ACHN (cell line): ENCODE measurements at regions not wholly inside any gene's neighbourhood (a gene's known extent, or its start where the extent isn't known, plus 50 kb on each side); places are given as distances from the start of the nearest gene placed in this dataset.
"Not testable (repeated sequence)": the region's sequence is repeated elsewhere in the genome, so short reads cannot be mapped to it uniquely, and the experiment has no call there.

Experiments used
- DNase-seq: peaks from one replicate; pipeline ENCODE4 v3.0.0-alpha.2; 2015
- in situ Hi-C: cut with HindIII; loops from 2 replicates; pipeline ENCODE4 v1.10.0; 2017; ENCODE audit warnings: low sequenced_read_pairs, low pct_ligation_motif_present, low pct_unique_long_range_greater_than_20kb

DNA sequence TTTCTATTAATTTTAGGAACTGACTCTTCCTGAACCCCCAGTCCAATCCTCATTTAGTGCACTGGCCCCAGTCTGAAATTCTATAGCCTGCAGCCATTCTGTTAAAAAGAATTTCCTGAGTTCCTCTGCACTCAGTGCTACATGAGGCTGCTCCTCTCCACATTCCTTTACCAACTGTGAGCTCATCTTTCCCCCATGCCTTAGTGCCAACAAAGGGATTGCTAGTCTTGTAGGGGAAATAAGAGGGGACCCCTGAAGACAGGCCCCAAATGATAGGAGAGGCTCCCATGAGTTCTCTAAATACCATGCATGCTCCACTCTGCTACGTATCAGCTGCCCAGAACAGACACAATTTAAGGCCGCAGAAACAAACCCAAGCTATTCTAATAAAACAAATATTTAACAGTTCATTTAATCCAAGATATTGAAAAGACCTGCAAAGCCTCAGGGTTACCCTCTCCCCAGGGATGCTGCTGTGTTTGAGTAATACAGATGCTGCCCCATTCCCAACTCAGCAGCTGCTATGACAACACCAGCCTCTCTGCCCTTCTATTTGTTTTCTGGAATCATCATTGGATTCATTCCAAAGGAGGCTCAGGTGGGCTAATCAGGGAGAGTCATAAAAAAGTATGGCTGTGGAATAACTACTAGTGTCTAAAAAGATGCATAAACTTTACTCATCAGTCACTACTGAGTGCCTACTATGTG is 228.5 kb downstream of the TOX3 start:
- no peak for DNase-seq
- in situ Hi-C loops: no loop called here

DNA sequence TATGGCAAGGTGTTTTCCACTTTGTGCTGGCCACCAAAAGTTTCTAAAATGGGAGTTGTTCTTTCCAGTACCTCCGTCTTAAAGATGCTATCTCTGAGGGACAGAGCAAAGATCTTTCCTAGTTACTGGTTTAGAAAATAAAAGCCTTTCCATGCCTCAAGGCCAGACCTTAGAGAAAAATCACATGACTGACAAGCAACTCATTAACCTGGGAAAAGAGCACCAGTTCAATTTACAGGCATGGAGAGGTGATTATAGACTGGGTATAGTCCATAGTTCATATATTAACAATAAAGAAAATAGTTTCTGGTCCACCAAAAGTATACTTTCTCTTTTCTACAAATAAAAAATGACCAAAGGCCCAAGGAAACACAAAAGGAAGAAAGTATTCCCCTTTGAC is 230.7 kb downstream of the TOX3 start:
- in situ Hi-C loops: no loop called here
- DNase-seq: no peak

DNA sequence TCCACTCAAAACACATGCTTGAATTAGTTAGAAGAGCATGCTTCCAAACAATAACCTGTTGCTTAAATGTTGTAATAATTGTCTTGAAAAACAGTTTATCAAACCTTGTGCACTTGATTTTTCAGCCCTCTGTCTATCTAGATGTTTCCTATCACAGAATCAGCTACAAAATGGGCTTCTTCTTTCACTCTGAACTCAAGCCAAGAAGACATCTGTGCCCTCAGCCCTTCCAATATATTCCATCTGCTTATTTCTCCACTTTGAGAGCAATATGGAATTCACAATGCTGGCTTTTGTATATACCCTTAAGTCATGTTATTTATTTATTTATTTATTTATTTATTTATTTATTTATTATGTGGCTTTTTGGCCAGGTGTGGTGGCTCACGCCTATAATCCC is 234.2 kb downstream of the TOX3 start:
- in situ Hi-C loops: no loop called here
- DNase-seq: no peak

DNA sequence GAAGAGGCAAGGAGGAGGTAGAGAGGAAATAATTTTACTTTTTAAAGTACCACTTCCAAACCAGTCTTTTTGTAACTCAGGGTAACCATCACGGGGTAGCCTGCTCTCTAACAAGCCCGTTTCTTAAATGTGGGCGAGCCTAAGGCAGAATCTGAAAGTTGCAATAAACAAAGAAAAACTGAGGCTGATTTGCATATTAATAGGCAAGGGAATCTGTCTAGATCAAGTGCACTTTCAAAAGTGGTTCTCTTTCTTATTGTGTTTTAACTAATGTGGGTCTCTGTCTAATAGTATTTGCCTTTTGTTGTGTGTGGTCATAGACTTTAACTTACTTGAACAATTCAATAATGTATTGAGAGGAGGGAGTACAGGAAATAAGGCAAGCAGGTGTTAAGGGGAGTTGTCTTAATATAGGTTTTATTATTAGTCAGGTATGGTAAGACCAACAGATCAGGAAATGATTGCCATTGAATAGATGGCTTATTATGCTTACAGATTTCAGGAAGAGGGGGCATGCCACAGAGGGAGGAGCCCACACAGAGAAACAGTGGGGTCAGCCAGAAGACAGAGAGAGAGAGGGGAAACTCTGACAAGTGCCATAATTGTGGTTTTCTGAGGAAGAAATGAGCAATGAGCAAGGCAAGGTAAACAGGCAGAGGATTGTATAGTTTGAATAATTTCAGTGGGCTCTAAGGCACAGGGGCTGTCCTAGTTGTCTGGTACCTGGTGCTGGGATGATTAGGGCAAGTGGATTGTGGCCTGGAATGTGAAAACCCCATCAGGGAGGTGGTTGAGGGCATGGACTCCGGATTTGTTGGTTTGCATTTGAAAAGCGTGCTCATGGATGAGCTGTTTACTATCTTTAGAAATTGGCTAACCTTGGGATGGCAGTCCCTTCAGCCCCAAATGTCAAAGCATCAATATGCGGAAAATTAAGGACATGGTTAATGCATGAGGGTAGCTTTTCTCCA is 237.2 kb downstream of the TOX3 start:
- DNase-seq: no peak
- in situ Hi-C loops: no loop called here

DNA sequence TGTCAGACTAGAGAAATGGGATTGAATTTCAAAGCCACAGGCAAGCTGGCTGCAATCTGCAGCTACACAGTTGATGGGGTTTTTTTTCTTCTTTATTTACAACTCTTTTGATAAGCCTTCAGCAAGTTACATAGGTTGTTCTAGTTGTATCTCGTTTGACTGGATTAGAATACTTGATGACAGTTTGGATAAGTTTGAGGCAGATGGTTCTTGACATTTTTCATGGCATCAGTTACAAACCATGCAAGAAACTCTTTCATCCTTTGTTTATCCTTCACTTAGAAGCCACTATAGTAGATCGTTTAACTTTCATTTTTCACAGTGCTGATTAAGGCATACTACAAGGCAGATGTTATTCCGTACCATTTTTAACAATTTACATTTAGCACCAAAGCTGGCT is 238.9 kb downstream of the TOX3 start:
- in situ Hi-C loops: no loop called here
- DNase-seq: no peak

DNA sequence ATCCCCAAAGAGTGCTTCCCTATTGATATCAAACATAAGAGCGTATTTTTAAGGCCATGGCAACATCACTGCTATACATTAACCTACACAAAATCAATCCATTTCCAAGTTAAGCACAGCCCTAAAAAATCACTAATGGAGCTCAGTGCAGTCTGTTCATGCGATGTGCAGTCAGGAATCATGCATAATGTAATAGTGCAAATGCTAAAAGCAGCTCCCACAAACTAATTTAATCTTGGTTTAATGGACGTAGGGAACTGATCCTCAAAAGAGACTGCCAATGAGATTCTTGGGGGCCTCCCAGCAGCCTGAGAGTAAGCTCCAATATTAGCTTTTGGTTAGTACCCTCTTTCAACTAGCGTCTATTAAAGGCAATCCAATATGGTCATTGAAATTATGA is 245.9 kb downstream of the TOX3 start:
- in situ Hi-C loops: no loop called here
- DNase-seq: no peak

DNA sequence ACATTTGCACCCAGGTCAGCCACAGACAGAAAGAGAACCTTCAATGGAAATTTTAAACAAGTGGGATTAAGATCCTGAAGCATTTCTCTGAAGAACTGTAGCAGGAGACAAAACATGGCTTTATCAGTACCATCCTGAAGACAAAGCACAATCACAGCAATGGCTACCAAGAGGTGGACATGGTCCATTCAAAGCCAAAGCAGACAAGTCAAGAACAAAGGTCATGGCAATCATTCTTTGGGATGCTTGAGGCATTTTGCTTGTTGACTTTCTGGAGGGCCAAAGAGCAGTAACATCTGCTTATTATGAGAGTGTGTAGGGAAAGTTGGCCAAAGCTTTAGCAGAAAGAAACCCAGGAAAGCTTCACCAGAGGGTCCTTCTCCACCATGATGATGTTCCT is 248.2 kb downstream of the TOX3 start:
- in situ Hi-C loops: no loop called here
- no peak for DNase-seq

DNA sequence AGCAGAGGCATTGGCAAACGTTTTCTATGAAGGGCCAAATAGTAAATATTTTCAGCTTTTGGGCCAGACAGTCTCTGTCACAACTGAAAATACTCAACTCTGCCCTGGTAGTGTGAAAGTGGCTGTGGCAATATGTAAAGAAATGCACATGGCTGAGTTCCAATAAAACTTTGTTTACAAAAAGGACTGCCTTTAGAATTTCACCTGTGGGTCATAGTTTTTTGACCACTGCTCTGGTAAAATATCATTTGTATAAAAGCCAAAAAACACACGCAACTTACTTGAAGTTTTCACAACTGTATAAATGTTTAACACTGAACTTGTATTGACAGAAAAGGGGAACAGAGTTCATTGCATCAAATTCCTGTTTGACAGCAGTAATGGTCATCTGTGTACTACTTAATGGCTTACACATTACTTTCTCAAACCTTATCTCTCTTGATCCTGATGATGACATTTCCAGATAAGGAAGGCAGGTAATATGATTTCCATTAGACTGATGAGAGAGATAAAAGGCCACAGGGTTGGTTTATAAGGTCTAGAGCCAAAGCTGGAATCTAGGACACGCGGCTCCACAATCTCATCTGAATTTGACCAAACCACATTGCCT is 250.1 kb downstream of the TOX3 start:
- DNase-seq, in situ Hi-C loops: not testable (repeated sequence)

DNA sequence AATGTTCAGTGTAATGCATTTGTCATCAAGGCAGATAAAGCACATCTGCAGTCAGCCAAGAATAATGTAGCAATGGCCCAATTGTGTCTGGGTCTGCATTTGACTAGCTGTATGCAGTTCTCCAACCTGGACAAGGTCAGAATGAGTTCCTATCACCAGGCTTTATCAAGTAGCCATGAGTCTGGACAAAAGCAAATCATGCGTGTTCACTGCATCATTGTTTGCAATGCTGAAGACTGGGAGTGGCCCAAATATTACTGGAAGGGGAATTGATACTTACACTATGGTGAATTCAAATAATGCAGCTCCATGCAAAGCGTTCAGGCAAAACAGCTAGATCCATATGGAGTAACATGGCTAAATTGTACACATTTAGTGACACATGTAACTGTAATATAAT is 250.9 kb downstream of the TOX3 start:
- DNase-seq: no peak
- in situ Hi-C loops: no loop called here

DNA sequence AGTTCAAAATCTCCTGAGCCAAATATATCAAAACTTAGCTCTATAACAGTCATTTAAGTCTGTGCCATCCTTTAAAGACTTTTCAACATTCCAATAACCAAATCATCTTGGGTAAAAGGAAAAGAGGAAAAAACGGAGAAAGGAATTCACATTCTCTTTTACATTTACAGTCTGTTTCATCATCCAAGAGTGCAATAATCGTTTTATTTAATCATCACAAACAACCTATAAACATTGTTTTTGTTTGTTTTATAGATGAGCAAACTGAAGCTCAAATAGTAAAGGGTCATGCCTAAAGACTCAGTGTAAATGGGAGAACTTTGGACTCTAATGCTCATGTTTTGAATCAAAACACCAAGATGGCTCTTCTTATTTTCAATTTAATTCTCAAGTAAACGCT is 252.3 kb downstream of the TOX3 start:
- DNase-seq: no peak
- in situ Hi-C loops: no loop called here

DNA sequence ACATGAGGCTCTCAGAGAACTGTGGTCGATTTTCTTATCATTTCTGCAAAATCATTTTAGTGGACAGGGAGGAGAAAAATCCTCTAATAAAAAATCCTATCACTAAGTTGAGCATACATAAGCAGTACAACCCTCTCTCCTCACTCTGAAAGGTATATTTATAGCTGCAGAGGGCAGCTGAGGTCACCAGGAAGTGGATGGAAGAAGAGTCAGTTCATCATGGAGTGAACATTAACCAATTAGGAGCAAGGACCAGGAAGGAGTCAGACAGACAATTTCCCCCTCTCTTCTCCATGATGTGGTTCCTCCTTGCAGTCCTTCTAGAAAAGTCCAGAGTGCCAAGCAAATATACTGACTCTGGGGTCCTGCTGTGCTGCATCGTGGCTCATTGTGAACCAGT is 253.7 kb downstream of the TOX3 start:
- DNase-seq: no peak
- in situ Hi-C loops: no loop called here

DNA sequence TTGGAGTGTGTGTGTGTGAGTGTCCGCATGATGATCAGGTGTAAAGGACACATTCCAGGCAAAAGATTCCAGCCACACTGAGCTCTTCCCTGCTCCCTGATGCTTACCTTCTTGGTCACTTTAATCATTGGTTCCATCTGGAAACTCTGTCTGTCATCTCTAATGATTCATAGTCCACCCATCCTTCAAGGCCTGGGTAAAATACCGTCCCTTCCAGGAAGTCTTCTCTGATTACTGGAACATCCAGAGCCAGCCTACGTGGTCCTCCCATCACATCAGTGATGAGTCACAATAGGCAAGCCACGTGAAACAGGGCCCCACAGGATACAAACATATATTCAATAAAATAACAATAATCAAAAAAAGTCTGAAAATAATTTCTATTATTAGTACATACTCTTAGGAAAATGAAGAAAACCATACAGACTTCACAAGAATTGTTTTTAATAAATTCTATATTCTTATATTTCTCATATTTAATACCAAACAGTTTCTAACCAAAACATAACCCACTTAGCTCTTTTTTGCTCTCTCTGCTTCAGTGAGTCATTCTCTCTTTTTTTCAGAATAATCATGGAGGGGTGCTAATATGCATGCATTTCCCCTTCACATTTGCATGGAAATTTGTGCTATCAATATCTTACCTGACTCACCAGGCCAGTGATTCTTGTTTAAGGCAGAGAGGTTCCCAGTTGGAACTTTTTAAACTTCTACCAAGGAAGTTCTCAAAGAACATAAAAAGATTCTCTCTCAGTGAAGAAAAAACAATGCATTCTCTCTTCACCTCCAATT is 263.2 kb downstream of the TOX3 start:
- in situ Hi-C loops: no loop called here
- no peak for DNase-seq

DNA sequence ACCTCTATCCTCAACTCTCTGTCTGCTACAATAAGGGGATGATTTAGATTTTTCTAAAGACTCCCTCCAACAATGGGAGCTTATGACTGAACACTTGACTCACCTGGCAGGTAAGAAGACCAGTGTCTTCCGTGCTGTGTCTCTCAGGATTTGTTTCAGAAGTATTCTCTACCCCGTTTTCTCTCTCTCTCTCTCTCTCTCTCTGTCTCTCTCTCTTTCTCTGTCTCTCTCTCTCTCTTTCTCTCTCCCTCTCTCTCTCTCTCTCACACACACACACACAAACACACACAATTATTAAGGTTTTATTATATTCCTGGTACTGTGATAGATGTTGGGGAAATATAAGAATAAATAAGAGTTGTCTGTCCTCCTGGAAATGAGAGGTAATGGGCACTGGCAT is 263.9 kb downstream of the TOX3 start:
- DNase-seq: no peak
- in situ Hi-C loops: no loop called here

DNA sequence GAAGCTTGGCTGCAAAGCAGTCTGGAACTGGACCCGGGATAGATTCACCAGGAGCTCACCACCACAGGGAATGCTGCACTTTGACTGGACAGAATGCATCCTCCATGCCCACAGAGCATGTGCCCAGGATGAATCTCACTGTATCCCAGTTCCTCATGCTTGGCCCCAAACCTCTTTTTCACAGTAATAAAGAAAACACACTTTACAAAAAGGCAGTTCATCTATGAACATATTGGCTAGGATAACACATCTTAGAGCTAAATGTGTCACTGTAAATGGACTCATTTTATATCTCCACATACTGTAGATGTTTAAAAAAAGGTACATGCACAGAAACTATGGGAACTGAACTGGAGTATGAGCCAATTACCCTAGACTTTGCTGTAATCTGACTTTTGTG is 266.9 kb downstream of the TOX3 start:
- in situ Hi-C loops: no loop called here
- DNase-seq: no peak

DNA sequence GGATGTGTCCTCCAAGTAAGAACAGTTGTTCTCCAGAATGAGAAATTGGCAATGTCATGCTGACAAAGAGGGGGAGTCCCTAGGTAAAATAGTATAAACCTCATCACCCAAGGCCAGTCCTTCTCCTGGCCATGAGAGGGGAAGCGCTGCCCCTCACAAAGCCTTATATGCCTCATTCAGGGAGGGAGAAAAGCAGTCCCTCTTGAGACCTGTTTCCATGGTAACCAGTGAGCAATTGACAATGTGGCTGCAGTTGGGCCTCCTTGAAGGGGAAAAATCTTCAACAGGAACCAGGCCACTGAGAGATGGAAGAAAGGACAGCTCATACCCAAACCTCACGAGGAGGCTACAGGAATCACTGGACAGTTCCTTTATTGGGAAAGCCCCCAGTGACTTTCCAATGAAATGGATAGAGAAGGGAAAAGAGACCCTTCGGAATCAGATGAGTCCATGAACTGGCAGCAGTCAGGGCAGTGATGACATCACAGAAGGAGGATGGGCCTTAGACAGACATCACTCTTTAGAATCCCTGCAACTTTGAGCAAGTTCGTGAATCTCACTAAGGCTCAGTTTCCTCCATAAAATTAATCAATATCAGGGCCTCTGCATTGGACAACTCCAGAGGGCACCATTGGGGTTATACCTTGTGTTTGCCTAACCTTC is 275.7 kb downstream of the TOX3 start:
- DNase-seq: no peak
- in situ Hi-C loops: no loop called here

DNA sequence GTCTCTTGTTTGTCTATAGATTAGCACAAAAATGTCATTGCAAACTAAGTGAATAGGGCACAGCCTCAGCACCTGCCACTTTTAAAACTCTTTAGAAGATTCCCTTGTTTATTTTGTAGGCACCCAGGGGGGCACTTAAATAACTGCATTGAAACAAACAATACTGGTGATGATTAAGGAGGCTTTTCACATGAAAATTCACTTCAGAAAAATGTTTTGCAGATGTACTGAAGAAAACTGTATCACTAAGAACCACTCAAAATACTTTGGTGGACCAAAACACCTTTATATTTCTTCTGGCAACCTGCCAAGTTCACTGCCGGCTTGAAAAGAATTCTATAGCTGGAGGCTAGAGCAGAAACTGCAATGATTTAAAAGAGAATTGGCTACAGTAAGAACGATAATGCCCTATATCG is 281.5 kb downstream of the TOX3 start:
- in situ Hi-C loops: no loop called here
- DNase-seq: no peak

DNA sequence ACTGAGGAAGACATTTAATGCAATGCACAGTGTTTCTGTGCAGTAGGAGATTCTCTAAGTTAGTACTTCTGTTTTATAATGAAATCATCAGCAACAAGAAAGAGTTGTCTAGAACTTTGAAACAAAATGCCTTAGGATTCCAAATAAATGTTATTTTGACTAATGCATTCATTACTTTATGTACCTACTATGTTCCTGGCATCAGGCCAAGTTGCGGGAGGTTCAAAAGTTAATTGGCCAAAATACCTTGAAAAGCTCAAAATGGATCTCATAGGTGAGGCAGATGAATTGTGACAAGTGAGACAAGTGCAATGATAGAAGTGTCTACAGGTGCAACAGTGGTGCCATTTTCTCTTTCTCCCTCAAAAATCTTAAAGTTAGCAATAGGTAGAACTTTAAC is 289.4 kb downstream of the TOX3 start:
- in situ Hi-C loops: no loop called here
- no peak for DNase-seq

DNA sequence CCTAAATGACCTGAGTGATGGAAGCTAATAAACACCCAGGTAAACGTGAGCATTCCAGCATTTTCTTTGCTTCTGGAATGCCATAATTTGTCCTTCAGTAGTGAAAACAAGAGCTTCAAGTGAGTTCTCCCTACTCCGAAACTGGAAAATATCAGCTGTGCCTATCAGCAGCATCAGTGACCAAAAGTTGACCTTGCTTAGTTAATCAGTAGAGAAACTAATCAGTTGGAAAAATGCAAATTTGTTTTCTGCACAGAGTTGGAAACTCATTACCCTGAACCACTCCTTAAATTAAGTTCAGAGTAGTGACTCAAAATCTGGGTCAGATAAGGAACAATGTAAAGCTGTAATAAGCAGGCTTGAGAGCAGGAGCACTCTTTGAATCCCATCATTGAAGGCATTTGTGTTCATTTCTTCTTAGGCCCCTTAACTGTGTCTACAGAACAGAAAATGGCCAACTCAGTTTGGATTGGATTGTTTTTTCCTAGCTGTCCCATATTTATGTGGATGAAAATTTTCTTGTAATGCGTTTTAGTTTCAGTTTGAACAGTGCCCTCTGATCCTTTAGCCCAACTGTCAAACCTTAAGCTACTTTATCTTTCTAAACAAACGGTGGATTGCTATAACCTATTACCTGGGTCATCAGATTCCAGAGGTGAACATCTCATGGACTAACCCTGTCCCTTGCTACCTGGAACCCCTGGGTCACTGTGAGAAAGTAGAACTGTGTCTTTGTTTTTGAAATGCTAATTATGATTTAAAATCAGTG is 290.4 kb downstream of the TOX3 start:
- DNase-seq: no peak
- in situ Hi-C loops: no loop called here
